Tibial nerve (tissue), 4 donors: ENCODE measurements at regions not wholly inside any gene's neighbourhood (a gene's known extent, or its start where the extent isn't known, plus 50 kb on each side); places are given as distances from the start of the nearest gene placed in this dataset.

Source experiments
- DNase-seq, 2 donors: peaks; one replicate each; pipeline ENCODE4 v3.0.0-alpha.2; 2019; ENCODE audit warnings: low spot score in 2 of 2
- H3K27ac ChIP-seq, 4 donors: fragments of 200-600 bp; sonication (generic) in 3 of 4; one replicate each; pipeline ENCODE4 v1.5.1; 2017 to 2019; ENCODE audit warnings: mild to moderate bottlenecking in 1 of 4
- H3K27me3 ChIP-seq, 2 donors: fragments of 200-600 bp; sonication (generic) in 1 of 2; one replicate each; pipeline versions ENCODE4 v1.5.1 to v1.6.0; 2017 to 2019
- H3K36me3 ChIP-seq, 3 donors: fragments of 200-600 bp; sonication (generic); one replicate each; pipeline ENCODE4 v1.5.1; 2018 to 2019
- H3K4me1 ChIP-seq, 4 donors: fragments of 200-600 bp; sonication (generic) in 3 of 4; one replicate each; pipeline ENCODE4 v1.5.1; 2017 to 2019
- H3K4me3 ChIP-seq, 4 donors: fragments of 200-600 bp; sonication (generic) in 3 of 4; one replicate each; pipeline ENCODE4 v1.5.1; 2017 to 2019; ENCODE audit warnings: mild to moderate bottlenecking in 1 of 4, moderate library complexity in 1 of 4
- H3K9me3 ChIP-seq, 4 donors: fragments of 200-600 bp; sonication (generic) in 3 of 4; one replicate each; pipeline ENCODE4 v1.5.1; 2017 to 2019
- CTCF ChIP-seq, 5 experiments: fragments of 200-600 bp in 3 of 5; fragments of 450-650 bp in 2 of 5; sonication (generic) in 3 of 5; IDR thresholded peaks; one replicate each; pipeline ENCODE4 v1.5.1; 2016 to 2019; ENCODE audit warnings: antibody characterized with exemption in 5 of 5, mild to moderate bottlenecking in 3 of 5, moderate library complexity in 2 of 5
- EP300 ChIP-seq, 2 donors: sonication (generic); formaldehyde crosslinking; IDR thresholded peaks; one replicate each; pipeline ENCODE4 v1.6.1; 2017; ENCODE audit warnings: antibody characterized with exemption in 2 of 2, mild to moderate bottlenecking in 1 of 2
- POLR2A ChIP-seq, 2 donors: fragments of 450-650 bp; IDR thresholded peaks; one replicate each; pipeline ENCODE4 v1.6.1; 2017; ENCODE audit warnings: antibody characterized with exemption in 2 of 2, mild to moderate bottlenecking in 2 of 2, moderate library complexity in 2 of 2
- whole genome bisulfite sequencing, 2 donors: methylation state at CpG; one replicate each; pipeline ENCODE4 v1.1.5; 2018; 5-methylcytosine and 5-hydroxymethylcytosine counted together

GRCh38 chr3:177561365-177561764 is 364.1 kb upstream of the TBL1XR1 start:
- H3K4me3 ChIP-seq: no peak overlapping the region

GRCh38 chr3:177561769-177562392 is 364.6 kb upstream of the TBL1XR1 start:
- no peaks in the 10 kb centered on the region for H3K36me3 ChIP-seq
- no peaks in the 10 kb centered on the region for H3K9me3 ChIP-seq
- DNase-seq: no peak
- no peaks in the 10 kb centered on the region for H3K27me3 ChIP-seq
- 93% methylated on average over 8 of the region's 8 CpGs for WGBS, 2 donors
- H3K27ac ChIP-seq: no peak overlapping the region
- H3K4me1 ChIP-seq: peaks cover 0 to 12% (median 0%) of the 10 kb centered on the region in 4 donors
- no peak overlapping the region for H3K4me3 ChIP-seq
- TF ChIP-seq CTCF (IDR thresholded peaks at IDR 0.05) (no peak), POLR2A (IDR thresholded peaks at IDR 0.05) (no peak), EP300 (IDR thresholded peaks at IDR 0.05) (no peak)

More at GRCh38 chr3:177561365-177561764, 364.1 kb upstream of the TBL1XR1 start:
- Histone ChIP-seq H3K27ac (no peak overlapping the region), H3K36me3 (no peaks in the 10 kb centered on the region), H3K27me3 (no peaks in the 10 kb centered on the region), H3K9me3 (no peaks in the 10 kb centered on the region), H3K4me1 (peaks cover 0 to 12% (median 0%) of the 10 kb centered on the region in 4 donors)
- 93 to 98% methylated on average over 5 of the region's 5 CpGs for WGBS, 2 donors
- TF ChIP-seq CTCF (IDR thresholded peaks at IDR 0.05) (no peak), POLR2A (IDR thresholded peaks at IDR 0.05) (no peak), EP300 (IDR thresholded peaks at IDR 0.05) (no peak)
- DNase-seq: no peak

- H3K27ac ChIP-seq: no peak overlapping the region
- no peaks in the 10 kb centered on the region for H3K36me3 ChIP-seq
- TF ChIP-seq CTCF (IDR thresholded peaks at IDR 0.05) (no peak), EP300 (IDR thresholded peaks at IDR 0.05) (no peak), POLR2A (IDR thresholded peaks at IDR 0.05) (no peak)
- H3K9me3 ChIP-seq: no peaks in the 10 kb centered on the region
- no peak for DNase-seq
- 58 to 65% methylated on average over 3 of the region's 3 CpGs for WGBS, 2 donors
- H3K4me1 ChIP-seq: peaks cover 0 to 12% (median 0%) of the 10 kb centered on the region in 4 donors
- H3K4me3 ChIP-seq: no peak overlapping the region
- H3K27me3 ChIP-seq: no peaks in the 10 kb centered on the region
These were observed 366.0 kb upstream of the TBL1XR1 start for GRCh38 chr3:177563243-177563780.

- Histone ChIP-seq H3K4me1 (peaks cover 0 to 12% (median 0%) of the 10 kb centered on the region in 4 donors), H3K36me3 (no peaks in the 10 kb centered on the region), H3K27ac (no peak overlapping the region), H3K27me3 (no peaks in the 10 kb centered on the region), H3K9me3 (no peaks in the 10 kb centered on the region), H3K4me3 (no peak overlapping the region)
- DNase-seq: no peak
- TF ChIP-seq CTCF (IDR thresholded peaks at IDR 0.05): no peak
- no peak for TF ChIP-seq POLR2A (IDR thresholded peaks at IDR 0.05)
- TF ChIP-seq EP300 (IDR thresholded peaks at IDR 0.05): no peak
- 51 to 52% methylated on average over 3 of the region's 3 CpGs for WGBS, 2 donors
These were observed 366.5 kb upstream of the TBL1XR1 start for GRCh38 chr3:177563792-177564191.

- no peaks in the 10 kb centered on the region for H3K9me3 ChIP-seq
- peaks cover 0 to 12% (median 0%) of the 10 kb centered on the region in 4 donors for H3K4me1 ChIP-seq
- H3K27ac ChIP-seq: no peak overlapping the region
- no peak for DNase-seq
- no peak overlapping the region for H3K4me3 ChIP-seq
- TF ChIP-seq EP300 (IDR thresholded peaks at IDR 0.05) (no peak), CTCF (IDR thresholded peaks at IDR 0.05) (no peak), POLR2A (IDR thresholded peaks at IDR 0.05) (no peak)
- no peaks in the 10 kb centered on the region for H3K36me3 ChIP-seq
- no peaks in the 10 kb centered on the region for H3K27me3 ChIP-seq
- WGBS, 2 donors: 91 to 95% methylated on average over 2 of the region's 2 CpGs
These were observed 368.7 kb upstream of the TBL1XR1 start for GRCh38 chr3:177565981-177566380.
